ENCODE measurements at regions not wholly inside any gene's neighbourhood (a gene's known extent, or its start where the extent isn't known, plus 50 kb on each side); places are given as distances from the start of the nearest gene placed in this dataset.

DNA sequence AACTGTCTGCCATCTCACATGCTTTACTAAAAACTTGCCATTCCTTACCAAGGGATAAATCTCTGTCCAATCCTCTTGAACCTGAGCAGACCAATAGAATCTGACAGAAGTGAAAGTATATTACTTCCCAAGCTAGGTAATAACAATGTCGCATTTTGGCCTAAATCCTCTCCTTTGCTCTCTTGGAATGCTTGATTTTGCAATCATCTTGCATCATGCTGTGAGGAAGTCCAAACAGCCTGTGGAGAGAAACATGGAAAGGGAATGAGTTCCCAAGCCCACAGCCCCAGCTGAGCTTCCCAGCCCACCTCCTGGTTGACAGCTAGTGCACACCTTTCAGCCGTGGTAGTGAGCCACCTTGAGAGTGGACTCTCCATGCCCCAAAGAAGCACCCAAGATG, 540.6 kb downstream of the STK39 start:
- no peak for TF ChIP-seq CTCF (IDR thresholded peaks at IDR 0.05)
- TF ChIP-seq POLR2A (IDR thresholded peaks at IDR 0.05), result no peak
- TF ChIP-seq POLR2AphosphoS5 (IDR thresholded peaks at IDR 0.05), result no peak
